ENCODE measurements at regions not wholly inside any gene's neighbourhood (a gene's known extent, or its start where the extent isn't known, plus 50 kb on each side); places are given as distances from the start of the nearest gene placed in this dataset.

GRCh38 chr7:80369321-80369720 is 142.5 kb downstream of the GNAT3 start:
- no peaks in the 10 kb centered on the region for H3F3A ChIP-seq (ENCODE audit: insufficient read depth, low read length)
- no peaks in the 10 kb centered on the region for H3K79me2 ChIP-seq (ENCODE audit: low read length)
- H2AFZ ChIP-seq (ENCODE audit: low read length): no peak overlapping the region
- no peak for DNase-seq
- no peaks in the 10 kb centered on the region for H3K4me1 ChIP-seq (ENCODE audit: low read length)
- no peak overlapping the region for H3K27ac ChIP-seq (ENCODE audit: low read length)
- H3K27me3 ChIP-seq (replicated peaks; ENCODE audit: insufficient read depth, low read length): no peaks in the 10 kb centered on the region
- no peaks in the 10 kb centered on the region for H3K36me3 ChIP-seq (replicated peaks; ENCODE audit: insufficient read depth, low read length)
- H3K4me2 ChIP-seq (ENCODE audit: low read depth, low read length): no peak overlapping the region
- no peaks in the 10 kb centered on the region for H4K20me1 ChIP-seq (ENCODE audit: insufficient read depth, low read length)
- no peaks in the 10 kb centered on the region for H3K9me3 ChIP-seq (replicated peaks; ENCODE audit: insufficient read depth, low read length)
- H3K9ac ChIP-seq (ENCODE audit: low read length): no peak overlapping the region
- H3K4me3 ChIP-seq (ENCODE audit: low read length): no peak overlapping the region
- H3K9me2 ChIP-seq (replicated peaks; ENCODE audit: insufficient read depth, low read length): no peaks in the 10 kb centered on the region
- no peak for TF ChIP-seq EZH2 (optimal IDR thresholded peaks at IDR 0.05; ENCODE audit: low read depth, low read length)
- TF ChIP-seq EZH2phosphoT487 (IDR thresholded peaks at IDR 0.05; ENCODE audit: low read length): no peak
- TF ChIP-seq CTCF (IDR thresholded peaks at IDR 0.05; ENCODE audit: low read length): no peak

- H3K9me2 ChIP-seq (replicated peaks; ENCODE audit: insufficient read depth, low read length): no peaks in the 10 kb centered on the region
- H3K27me3 ChIP-seq (replicated peaks; ENCODE audit: insufficient read depth, low read length): no peaks in the 10 kb centered on the region
- no peaks in the 10 kb centered on the region for H3K79me2 ChIP-seq (ENCODE audit: low read length)
- no peak overlapping the region for H3K4me2 ChIP-seq (ENCODE audit: low read depth, low read length)
- no peak overlapping the region for H3K9ac ChIP-seq (ENCODE audit: low read length)
- H4K20me1 ChIP-seq (ENCODE audit: insufficient read depth, low read length): no peaks in the 10 kb centered on the region
- no peak for DNase-seq
- H3K4me1 ChIP-seq (ENCODE audit: low read length): no peaks in the 10 kb centered on the region
- H3F3A ChIP-seq (ENCODE audit: insufficient read depth, low read length): no peaks in the 10 kb centered on the region
- no peak overlapping the region for H3K27ac ChIP-seq (ENCODE audit: low read length)
- TF ChIP-seq EZH2phosphoT487 (IDR thresholded peaks at IDR 0.05; ENCODE audit: low read length) (no peak), CTCF (IDR thresholded peaks at IDR 0.05; ENCODE audit: low read length) (no peak), EZH2 (optimal IDR thresholded peaks at IDR 0.05; ENCODE audit: low read depth, low read length) (no peak)
- H3K36me3 ChIP-seq (replicated peaks; ENCODE audit: insufficient read depth, low read length): no peaks in the 10 kb centered on the region
- no peaks in the 10 kb centered on the region for H3K9me3 ChIP-seq (replicated peaks; ENCODE audit: insufficient read depth, low read length)
- no peak overlapping the region for H3K4me3 ChIP-seq (ENCODE audit: low read length)
- no peak overlapping the region for H2AFZ ChIP-seq (ENCODE audit: low read length)
Observed at GRCh38 chr7:80362677-80363076, 149.2 kb downstream of the GNAT3 start.

- Histone ChIP-seq H3K9me3 (replicated peaks; ENCODE audit: insufficient read depth, low read length) (no peaks in the 10 kb centered on the region), H3K4me1 (ENCODE audit: low read length) (no peaks in the 10 kb centered on the region), H3F3A (ENCODE audit: insufficient read depth, low read length) (no peaks in the 10 kb centered on the region), H3K79me2 (ENCODE audit: low read length) (no peaks in the 10 kb centered on the region), H3K27me3 (replicated peaks; ENCODE audit: insufficient read depth, low read length) (no peaks in the 10 kb centered on the region), H4K20me1 (ENCODE audit: insufficient read depth, low read length) (no peaks in the 10 kb centered on the region), H3K4me2 (ENCODE audit: low read depth, low read length) (no peak overlapping the region), H2AFZ (ENCODE audit: low read length) (no peak overlapping the region), H3K27ac (ENCODE audit: low read length) (no peak overlapping the region), H3K36me3 (replicated peaks; ENCODE audit: insufficient read depth, low read length) (no peaks in the 10 kb centered on the region), H3K9me2 (replicated peaks; ENCODE audit: insufficient read depth, low read length) (no peaks in the 10 kb centered on the region), H3K4me3 (ENCODE audit: low read length) (no peak overlapping the region), H3K9ac (ENCODE audit: low read length) (no peak overlapping the region)
- no peak for DNase-seq
- TF ChIP-seq CTCF (IDR thresholded peaks at IDR 0.05; ENCODE audit: low read length) (no peak), EZH2 (optimal IDR thresholded peaks at IDR 0.05; ENCODE audit: low read depth, low read length) (no peak), EZH2phosphoT487 (IDR thresholded peaks at IDR 0.05; ENCODE audit: low read length) (no peak)
Observed at GRCh38 chr7:80362010-80362618, 149.8 kb downstream of the GNAT3 start.

All from MM.1S (cell line).